Heart left ventricle (tissue), 16 donors: ENCODE measurements at regions not wholly inside any gene's neighbourhood (a gene's known extent, or its start where the extent isn't known, plus 50 kb on each side); places are given as distances from the start of the nearest gene placed in this dataset.

ENCODE experiments used
- ATAC-seq, 4 donors: fragments of 200-7000 bp; cut with Tn5 transposase; one replicate each; pipeline ENCODE4 v1.9.1; 2020 to 2022; ENCODE audit warnings: moderate library complexity in 4 of 4, mild to moderate bottlenecking in 3 of 4, moderate number of reproducible peaks in 1 of 4
- DNase-seq, 5 donors: peaks; one replicate each; pipeline ENCODE4 v3.0.0-alpha.2; 2020
- H3K27ac ChIP-seq, 12 donors: fragments of 200-600 bp; sonication (generic) in 4 of 12; one replicate each; pipeline versions ENCODE4 v1.5.0 to v1.8.0; 2016 to 2022; ENCODE audit warnings: mild to moderate bottlenecking in 2 of 12
- H3K27me3 ChIP-seq, 9 donors: fragments of 200-600 bp; sonication (generic) in 2 of 9; one replicate each; pipeline versions ENCODE4 v1.5.1 to v1.8.0; 2016 to 2022; ENCODE audit warnings: mild to moderate bottlenecking in 3 of 9
- H3K36me3 ChIP-seq, 9 donors: fragments of 200-600 bp; sonication (generic) in 2 of 9; one replicate each; pipeline versions ENCODE4 v1.5.0 to v1.8.0; 2018 to 2022; ENCODE audit warnings: mild to moderate bottlenecking in 2 of 9
- H3K4me1 ChIP-seq, 12 donors: fragments of 200-600 bp; sonication (generic) in 4 of 12; one replicate each; pipeline versions ENCODE4 v1.5.0 to v1.8.0; 2016 to 2022; ENCODE audit warnings: mild to moderate bottlenecking in 3 of 12
- H3K4me3 ChIP-seq, 12 donors: fragments of 200-600 bp; sonication (generic) in 4 of 12; one replicate each; pipeline versions ENCODE4 v1.5.0 to v1.8.0; 2017 to 2022; ENCODE audit warnings: mild to moderate bottlenecking in 9 of 12, moderate library complexity in 4 of 12
- H3K9me3 ChIP-seq, 12 donors: fragments of 200-600 bp; sonication (generic) in 4 of 12; one replicate each; pipeline versions ENCODE4 v1.5.0 to v1.8.0; 2016 to 2022; ENCODE audit warnings: mild to moderate bottlenecking in 1 of 12
- POLR2A ChIP-seq, 2 donors: fragments of 450-650 bp; IDR thresholded peaks; one replicate each; pipeline ENCODE4 v1.6.1; 2017; ENCODE audit warnings: antibody characterized with exemption in 2 of 2, mild to moderate bottlenecking in 2 of 2, moderate library complexity in 2 of 2
- WGBS, 4 donors: extraction: QIAGEN DNeasy Blood & Tissue Kit in 2 of 4; methylation state at CpG; one replicate each; pipeline versions ENCODE4 v1.1.5 to v1.1.7; 2013 to 2018; 5-methylcytosine and 5-hydroxymethylcytosine counted together
- intact Hi-C, 10 donors: fragments of 100-400 bp; cut with DNase I; formaldehyde crosslinking; loops; one replicate each; pipeline versions ENCODE4 v1.11.1 to v1.14.2; 2022
- TF ChIP-seq, protein P1 (sequence below), 12 donors: fragments of 200-600 bp; sonication (generic) in 4 of 12; IDR thresholded peaks; one replicate each; pipeline versions ENCODE4 v1.5.0 to v1.8.0; 2018 to 2022; ENCODE audit warnings: antibody characterized with exemption in 12 of 12, mild to moderate bottlenecking in 5 of 12
- donor health status: ischemic (EF 13 %, LVEDD 7.1; RV severe dilation, severe dysfunction).
- donor health status: healthy with polysubstance abuse.
- donor health status: DM: no; HTN: yes; CAD: no.
- donor health status: DM: no; HTN: no; CAD: no.
- donor health status: ischemic (EF 25% LVEDD 6.9; RV normal size, moderate dysfunction).
- donor health status: ischemic (EF 25% LVEDD 5.7; RV mildly dilated, moderate dysfunction).
- donor health status: healthy.
- donor health status: DM: yes; HTN: yes; CAD: no.
- donor health status: ischemic (EF 35%, LVEDD 5.7; RV mildly dilated, moderate dysfunction).
- donor health status: nonischemic (EF 11% LVEDD 7.7; RV severe dilation, severe dysfunction).
- donor health status: DM: yes; HTN: yes; CAD: no.
- donor health status: PGD.
- donor health status: ischemic (EF 29% LVEDD 5.4; RV normal size, mild dysfunction).
- donor health status: nonischemic (EF 23%, LVEDD 6.1; RV moderate dilation, normal function).

DNA sequence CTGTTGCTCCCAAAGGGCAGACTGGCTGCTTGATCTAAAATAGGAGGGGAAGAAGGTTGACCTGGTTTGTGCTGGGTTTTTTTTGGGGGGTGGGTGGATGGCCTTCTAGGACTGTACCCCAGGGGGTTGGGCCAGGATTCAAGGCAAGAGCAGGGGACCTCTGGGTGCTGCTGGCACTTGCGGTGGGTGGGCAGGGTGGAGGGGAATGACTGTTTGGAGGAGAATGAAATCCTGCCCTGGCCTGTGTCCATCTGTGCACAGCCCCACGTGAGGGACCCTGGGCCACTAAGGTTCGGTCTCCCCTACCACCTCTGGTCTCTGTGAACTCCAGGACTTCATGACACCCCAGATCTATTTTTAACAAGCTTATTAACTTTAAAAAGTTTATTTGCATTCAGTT lies 414.2 kb downstream of the PTPRU start:
- no peak overlapping the region for H3K4me3 ChIP-seq
- H3K9me3 ChIP-seq = no peaks in the 10 kb centered on the region
- H3K36me3 ChIP-seq = no peaks in the 10 kb centered on the region
- intact Hi-C loops = no loop called here
- no peak overlapping the region for H3K27ac ChIP-seq
- H3K27me3 ChIP-seq = peaks cover 0 to 22% (median 0%) of the 10 kb centered on the region in 9 donors
- ATAC-seq (no peak), DNase-seq (no peak)
- no peak for TF ChIP-seq POLR2A (IDR thresholded peaks at IDR 0.05)
- TF ChIP-seq, protein P1, sequence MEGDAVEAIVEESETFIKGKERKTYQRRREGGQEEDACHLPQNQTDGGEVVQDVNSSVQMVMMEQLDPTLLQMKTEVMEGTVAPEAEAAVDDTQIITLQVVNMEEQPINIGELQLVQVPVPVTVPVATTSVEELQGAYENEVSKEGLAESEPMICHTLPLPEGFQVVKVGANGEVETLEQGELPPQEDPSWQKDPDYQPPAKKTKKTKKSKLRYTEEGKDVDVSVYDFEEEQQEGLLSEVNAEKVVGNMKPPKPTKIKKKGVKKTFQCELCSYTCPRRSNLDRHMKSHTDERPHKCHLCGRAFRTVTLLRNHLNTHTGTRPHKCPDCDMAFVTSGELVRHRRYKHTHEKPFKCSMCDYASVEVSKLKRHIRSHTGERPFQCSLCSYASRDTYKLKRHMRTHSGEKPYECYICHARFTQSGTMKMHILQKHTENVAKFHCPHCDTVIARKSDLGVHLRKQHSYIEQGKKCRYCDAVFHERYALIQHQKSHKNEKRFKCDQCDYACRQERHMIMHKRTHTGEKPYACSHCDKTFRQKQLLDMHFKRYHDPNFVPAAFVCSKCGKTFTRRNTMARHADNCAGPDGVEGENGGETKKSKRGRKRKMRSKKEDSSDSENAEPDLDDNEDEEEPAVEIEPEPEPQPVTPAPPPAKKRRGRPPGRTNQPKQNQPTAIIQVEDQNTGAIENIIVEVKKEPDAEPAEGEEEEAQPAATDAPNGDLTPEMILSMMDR (IDR thresholded peaks at IDR 0.05) = no peak
- 80 to 90% (median 89%) methylated on average over 3 of the region's 3 CpGs for WGBS, 4 donors
- H3K4me1 ChIP-seq = no peaks in the 10 kb centered on the region

DNA sequence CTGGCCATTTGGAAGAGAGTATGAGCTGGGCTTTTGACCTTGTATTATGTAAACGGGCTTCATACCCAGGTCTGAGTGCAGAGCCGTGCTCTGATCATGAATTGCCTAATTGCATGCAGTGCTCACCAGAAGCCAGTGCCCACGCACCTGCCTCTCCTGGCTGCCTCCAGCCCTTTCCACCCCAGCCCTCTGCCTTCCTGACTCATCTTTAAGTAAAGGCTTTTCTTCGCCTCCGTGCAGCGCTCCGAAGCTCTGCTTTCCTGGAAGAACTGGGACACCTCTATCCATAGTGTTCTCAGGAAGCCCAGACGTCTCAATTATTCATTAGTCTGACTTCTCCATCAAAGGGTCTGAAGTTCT lies 413.7 kb downstream of the PTPRU start:
- Histone ChIP-seq H3K36me3 (no peaks in the 10 kb centered on the region), H3K27ac (no peak overlapping the region), H3K27me3 (peaks cover 0 to 22% (median 0%) of the 10 kb centered on the region in 9 donors), H3K4me3 (no peak overlapping the region), H3K9me3 (no peaks in the 10 kb centered on the region), H3K4me1 (no peaks in the 10 kb centered on the region)
- intact Hi-C loops = no loop called here
- TF ChIP-seq, protein P1 (IDR thresholded peaks at IDR 0.05) = no peak
- no peak for TF ChIP-seq POLR2A (IDR thresholded peaks at IDR 0.05)
- no peak for ATAC-seq
- 75 to 88% (median 82%) methylated on average over 8 of the region's 8 CpGs for WGBS, 4 donors
- DNase-seq = no peak

DNA sequence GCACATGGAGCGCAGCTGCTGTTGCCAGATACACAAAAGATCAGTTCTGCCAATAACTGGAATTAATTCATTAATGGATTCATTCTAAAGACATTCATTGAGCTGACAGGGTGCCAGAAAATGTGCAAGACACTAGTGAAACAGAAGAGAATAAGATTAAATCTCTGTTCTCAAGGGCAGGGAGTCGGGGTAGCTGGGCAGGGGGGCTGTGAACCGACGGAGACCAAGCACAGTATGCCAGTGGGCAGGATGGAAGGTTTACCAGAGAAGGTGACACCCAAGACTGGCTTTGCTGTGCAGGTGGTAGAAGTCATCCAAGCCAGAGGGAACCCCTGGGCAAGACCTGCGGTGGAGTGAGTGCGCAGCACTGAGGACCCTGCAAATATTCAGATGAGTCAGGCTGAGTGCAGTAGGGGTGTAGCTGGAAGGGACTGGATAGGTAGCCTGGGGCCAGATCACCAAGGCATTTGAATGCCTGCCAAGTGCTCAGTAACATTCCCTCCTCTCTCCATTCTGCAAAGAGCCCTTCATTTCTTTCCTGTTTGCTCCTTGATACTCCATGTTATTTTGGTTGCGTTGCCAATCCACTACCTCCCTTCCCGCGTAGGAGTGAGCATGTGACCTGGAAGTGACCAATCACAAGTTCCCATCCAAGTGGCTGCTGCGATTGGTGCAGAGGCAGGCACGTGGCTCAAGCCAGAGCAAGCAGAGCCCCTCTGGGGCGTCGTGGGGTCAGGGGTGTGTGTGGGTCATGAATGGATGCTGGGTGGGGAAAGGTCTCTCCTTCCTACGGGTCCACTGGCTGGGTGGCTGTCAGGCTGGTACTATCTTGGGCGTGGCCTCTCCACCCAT lies 413.1 kb downstream of the PTPRU start:
- intact Hi-C loops = no loop called here
- DNase-seq (no peak), ATAC-seq (no peak)
- no peaks in the 10 kb centered on the region for H3K4me1 ChIP-seq
- TF ChIP-seq POLR2A (IDR thresholded peaks at IDR 0.05) = no peak
- TF ChIP-seq, protein P1 (IDR thresholded peaks at IDR 0.05) = no peak
- 75 to 80% (median 77%) methylated on average over 14 to 15 of the region's 15 CpGs for WGBS, 4 donors
- no peaks in the 10 kb centered on the region for H3K36me3 ChIP-seq
- no peak overlapping the region for H3K4me3 ChIP-seq
- H3K9me3 ChIP-seq = no peaks in the 10 kb centered on the region
- H3K27ac ChIP-seq = no peak overlapping the region
- H3K27me3 ChIP-seq = peaks cover 0 to 23% (median 0%) of the 10 kb centered on the region in 9 donors

DNA sequence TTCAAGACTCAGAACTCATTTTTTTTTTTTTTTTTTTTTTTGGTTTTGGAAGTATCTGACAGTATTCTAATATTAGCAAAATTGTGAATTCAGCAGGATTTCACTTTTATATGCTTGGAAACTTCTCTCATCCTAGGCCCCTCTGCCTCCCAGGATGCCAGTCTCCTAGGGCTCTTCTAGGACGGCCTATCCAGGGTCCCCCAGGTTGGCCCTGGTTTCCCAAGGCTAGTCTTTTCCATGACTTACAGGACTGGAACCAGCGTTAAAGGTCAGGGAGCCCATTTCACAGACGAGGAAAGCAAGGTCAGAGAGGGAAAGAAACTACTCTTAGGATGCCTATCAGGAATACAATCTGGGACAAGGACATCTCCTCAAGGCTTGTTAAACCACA lies 412.5 kb downstream of the PTPRU start:
- no peak for DNase-seq
- WGBS, 4 donors = 77 to 84% (median 80%) methylated on average over 3 of the region's 3 CpGs
- H3K27me3 ChIP-seq = peaks cover 0 to 24% (median 0%) of the 10 kb centered on the region in 9 donors

More for the DNA sequence above, 412.5 kb downstream of the PTPRU start:
- H3K27ac ChIP-seq = no peak overlapping the region
- no peaks in the 10 kb centered on the region for H3K36me3 ChIP-seq
- no peaks in the 10 kb centered on the region for H3K9me3 ChIP-seq
- TF ChIP-seq POLR2A (IDR thresholded peaks at IDR 0.05) = no peak
- TF ChIP-seq, protein P1 (IDR thresholded peaks at IDR 0.05) = no peak
- no peaks in the 10 kb centered on the region for H3K4me1 ChIP-seq
- no peak for ATAC-seq
- intact Hi-C loops = no loop called here
- no peak overlapping the region for H3K4me3 ChIP-seq
